WTC11 (cell line): ENCODE measurements at regions not wholly inside any gene's neighbourhood (a gene's known extent, or its start where the extent isn't known, plus 50 kb on each side); places are given as distances from the start of the nearest gene placed in this dataset.

ENCODE experiments used
- ATAC-seq: fragments of 200-7000 bp; cut with Tn5 transposase; 2 replicates; pipeline ENCODE4 v1.10.0; 2021; ENCODE audit warnings: mild to moderate bottlenecking, moderate library complexity
- CTCF ChIA-PET: fragments of 300-600 bp; sonication (Branson Sonifier 250); formaldehyde crosslinking; loops from one replicate; lab custom pipeline; 2021; ENCODE audit warnings: antibody characterized with exemption; lab: Charles Lee
- POLR2A ChIA-PET: fragments of 350-600 bp; sonication (Branson Sonifier 250); formaldehyde crosslinking; loops from one replicate; lab custom pipeline; 2021; ENCODE audit warnings: antibody characterized with exemption; lab: Charles Lee
- DNase-seq: peaks from one replicate; pipeline ENCODE4 v3.0.0; 2021; ENCODE audit warnings: low spot score
- H3K27ac Mint-ChIP-seq: 2 replicates; pipeline ENCODE4 v1.8.0; 2021; ENCODE audit warnings: mixed read lengths
- H3K27me3 Mint-ChIP-seq: 2 replicates; pipeline ENCODE4 v1.8.0; 2021; ENCODE audit warnings: low read depth, mild to moderate bottlenecking, moderate library complexity, mixed read lengths
- H3K36me3 Mint-ChIP-seq: 2 replicates; pipeline ENCODE4 v1.8.0; 2021; ENCODE audit warnings: mixed read lengths
- H3K4me1 Mint-ChIP-seq: 2 replicates; pipeline ENCODE4 v1.8.0; 2022; ENCODE audit warnings: mixed read lengths
- H3K4me3 Mint-ChIP-seq: 2 replicates; pipeline ENCODE4 v1.8.0; 2021; ENCODE audit warnings: mild to moderate bottlenecking, moderate library complexity, mixed read lengths
- H3K9me3 Mint-ChIP-seq: 2 replicates; pipeline ENCODE4 v1.8.0; 2021; ENCODE audit warnings: mixed read lengths
- CREB1 ChIP-seq: sonication (generic); formaldehyde crosslinking; IDR thresholded peaks from 2 replicates; pipeline ENCODE4 v1.8.0; 2023; ENCODE audit warnings: mild to moderate bottlenecking, missing genetic modification reagents
- CREM ChIP-seq: sonication (generic); formaldehyde crosslinking; IDR thresholded peaks from 2 replicates; pipeline ENCODE4 v1.8.1; 2022; ENCODE audit warnings: mild to moderate bottlenecking, missing genetic modification reagents, moderate library complexity
- E2F1 ChIP-seq: sonication (generic); formaldehyde crosslinking; IDR thresholded peaks from 2 replicates; pipeline ENCODE4 v1.8.0; 2022; ENCODE audit warnings: mild to moderate bottlenecking, missing genetic modification reagents
- EMX1 ChIP-seq: fragments of 250-450 bp; sonication (Bioruptor Pico); IDR thresholded peaks from 2 replicates; pipeline ENCODE4 v1.8.0; 2021; ENCODE audit warnings: mild to moderate bottlenecking
- ESRRA ChIP-seq: sonication (generic); formaldehyde crosslinking; IDR thresholded peaks from 2 replicates; pipeline ENCODE4 v1.8.1; 2022; ENCODE audit warnings: mild to moderate bottlenecking, missing genetic modification reagents, borderline replicate concordance
- GABPB1 ChIP-seq: sonication (generic); formaldehyde crosslinking; IDR thresholded peaks from 2 replicates; pipeline ENCODE4 v1.8.1; 2023; ENCODE audit warnings: mild to moderate bottlenecking, missing genetic modification reagents
- GRHL2 ChIP-seq: fragments of 250-450 bp; sonication (Bioruptor Pico); IDR thresholded peaks from 2 replicates; pipeline ENCODE4 v1.8.0; 2022; ENCODE audit warnings: mild to moderate bottlenecking, moderate library complexity; ENCODE audit not compliant: insufficient replicate concordance, severe bottlenecking
- IRF1 ChIP-seq: sonication (generic); formaldehyde crosslinking; IDR thresholded peaks from 2 replicates; pipeline ENCODE4 v1.8.0; 2023; ENCODE audit warnings: missing genetic modification reagents
- NFE2L1 ChIP-seq: sonication (generic); formaldehyde crosslinking; IDR thresholded peaks from 2 replicates; pipeline ENCODE4 v1.8.1; 2023; ENCODE audit warnings: missing genetic modification reagents
- RORB ChIP-seq: fragments of 250-450 bp; sonication (Bioruptor Pico); IDR thresholded peaks from 2 replicates; pipeline ENCODE4 v1.9.0; 2021; ENCODE audit warnings: mild to moderate bottlenecking
- SMAD3 ChIP-seq: sonication (generic); formaldehyde crosslinking; IDR thresholded peaks from 2 replicates; pipeline ENCODE4 v1.8.0; 2022; ENCODE audit warnings: missing genetic modification reagents, mild to moderate bottlenecking, borderline replicate concordance
- SP1 ChIP-seq: sonication (generic); formaldehyde crosslinking; conservative IDR thresholded peaks from 2 replicates; pipeline ENCODE4 v1.8.1; 2022; ENCODE audit warnings: missing genetic modification reagents
- TCF7 ChIP-seq: sonication (generic); formaldehyde crosslinking; IDR thresholded peaks from 2 replicates; pipeline ENCODE4 v1.8.0; 2022; ENCODE audit warnings: mild to moderate bottlenecking, low read depth, missing genetic modification reagents, moderate library complexity
- ZBTB43 ChIP-seq: sonication (generic); formaldehyde crosslinking; IDR thresholded peaks from 2 replicates; pipeline ENCODE4 v1.8.1; 2023; ENCODE audit warnings: mild to moderate bottlenecking, missing genetic modification reagents
- ZNF317 ChIP-seq: sonication (generic); formaldehyde crosslinking; IDR thresholded peaks from 2 replicates; pipeline ENCODE4 v1.8.1; 2023; ENCODE audit warnings: low read depth, mild to moderate bottlenecking, moderate library complexity, missing genetic modification reagents, borderline replicate concordance
- ZNF671 ChIP-seq: fragments of 250-450 bp; sonication (Bioruptor Pico); IDR thresholded peaks from 2 replicates; pipeline ENCODE4 v1.8.0; 2021; ENCODE audit warnings: mild to moderate bottlenecking
- ZSCAN18 ChIP-seq: fragments of 250-450 bp; sonication (Bioruptor Pico); IDR thresholded peaks from 2 replicates; pipeline ENCODE4 v2.1.2; 2022; ENCODE audit warnings: mild to moderate bottlenecking, moderate library complexity
- TF ChIP-seq, protein P1 (sequence below): sonication (generic); formaldehyde crosslinking; IDR thresholded peaks from 2 replicates; pipeline ENCODE4 v1.8.0; 2022; ENCODE audit warnings: mild to moderate bottlenecking, missing genetic modification reagents
- TF ChIP-seq, protein P2 (sequence below): sonication (generic); formaldehyde crosslinking; IDR thresholded peaks from 2 replicates; pipeline ENCODE4 v1.8.1; 2023; ENCODE audit warnings: mild to moderate bottlenecking, moderate library complexity, missing genetic modification reagents
- TF ChIP-seq, protein P3 (sequence below): fragments of 200-600 bp; IDR thresholded peaks from 2 replicates; pipeline ENCODE4 v1.8.0; 2022; ENCODE audit warnings: antibody characterized with exemption

DNA sequence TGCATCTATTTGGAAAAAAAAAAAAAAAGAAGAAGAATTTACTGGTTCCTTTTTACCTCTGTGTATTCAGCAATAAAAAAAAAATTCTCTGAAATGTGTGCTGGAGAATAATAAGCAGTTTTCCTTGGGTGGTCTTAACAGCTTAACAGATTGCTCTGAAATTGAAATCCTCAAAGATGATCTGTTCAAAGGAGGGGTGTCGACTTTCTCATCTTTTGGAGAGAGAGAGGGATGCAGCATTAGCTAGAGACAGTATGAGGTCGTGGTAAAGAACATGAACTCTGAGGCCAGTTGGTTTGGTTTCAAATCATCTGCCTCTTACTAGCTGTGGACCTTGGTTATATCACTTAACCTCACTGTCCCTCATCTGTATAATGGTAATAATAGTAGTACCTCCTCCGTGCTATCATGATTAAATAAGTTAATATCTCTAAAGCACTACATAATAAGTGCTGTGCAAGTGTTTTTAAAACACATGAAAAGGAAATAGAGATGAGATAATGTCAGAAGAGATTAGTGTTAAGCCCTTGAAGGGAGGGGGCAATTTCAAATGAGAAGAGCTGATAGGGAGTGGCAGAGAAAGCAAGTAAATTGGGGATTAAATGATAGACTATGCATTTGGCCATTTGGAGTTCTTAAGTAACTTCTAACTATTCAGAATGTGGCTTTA lies 109.9 kb upstream of the LIMCH1 start:
- POLR2A ChIA-PET, result no interaction called here
- CTCF ChIA-PET, result interaction anchor here (1.0 kb wide), 1 partner anchor 234 kb away, joined by 3 read pairs; no protein-coding TSS in a partner anchor
- ATAC-seq, result no peak
- Mint-ChIP-seq H3K27me3 (peaks cover 30% of the 10 kb centered on the region), H3K9me3 (peaks cover 10% of the 10 kb centered on the region), H3K27ac (no peak overlapping the region), H3K4me1 (peaks cover 43% of the 10 kb centered on the region), H3K36me3 (peaks cover 7% of the 10 kb centered on the region), H3K4me3 (no peak overlapping the region)
- TF ChIP-seq, protein P1, sequence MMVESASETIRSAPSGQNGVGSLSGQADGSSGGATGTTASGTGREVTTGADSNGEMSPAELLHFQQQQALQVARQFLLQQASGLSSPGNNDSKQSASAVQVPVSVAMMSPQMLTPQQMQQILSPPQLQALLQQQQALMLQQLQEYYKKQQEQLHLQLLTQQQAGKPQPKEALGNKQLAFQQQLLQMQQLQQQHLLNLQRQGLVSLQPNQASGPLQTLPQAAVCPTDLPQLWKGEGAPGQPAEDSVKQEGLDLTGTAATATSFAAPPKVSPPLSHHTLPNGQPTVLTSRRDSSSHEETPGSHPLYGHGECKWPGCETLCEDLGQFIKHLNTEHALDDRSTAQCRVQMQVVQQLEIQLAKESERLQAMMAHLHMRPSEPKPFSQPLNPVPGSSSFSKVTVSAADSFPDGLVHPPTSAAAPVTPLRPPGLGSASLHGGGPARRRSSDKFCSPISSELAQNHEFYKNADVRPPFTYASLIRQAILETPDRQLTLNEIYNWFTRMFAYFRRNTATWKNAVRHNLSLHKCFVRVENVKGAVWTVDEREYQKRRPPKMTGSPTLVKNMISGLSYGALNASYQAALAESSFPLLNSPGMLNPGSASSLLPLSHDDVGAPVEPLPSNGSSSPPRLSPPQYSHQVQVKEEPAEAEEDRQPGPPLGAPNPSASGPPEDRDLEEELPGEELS (CRISPR knock-in tag), result no peak
- TF ChIP-seq SMAD3 (no peak), CREB1 (CRISPR knock-in tag) (no peak), GABPB1 (CRISPR knock-in tag) (no peak), EMX1 (CRISPR knock-in tag) (no peak), RORB (CRISPR knock-in tag) (no peak), TCF7 (CRISPR knock-in tag) (no peak)
- TF ChIP-seq, protein P2, sequence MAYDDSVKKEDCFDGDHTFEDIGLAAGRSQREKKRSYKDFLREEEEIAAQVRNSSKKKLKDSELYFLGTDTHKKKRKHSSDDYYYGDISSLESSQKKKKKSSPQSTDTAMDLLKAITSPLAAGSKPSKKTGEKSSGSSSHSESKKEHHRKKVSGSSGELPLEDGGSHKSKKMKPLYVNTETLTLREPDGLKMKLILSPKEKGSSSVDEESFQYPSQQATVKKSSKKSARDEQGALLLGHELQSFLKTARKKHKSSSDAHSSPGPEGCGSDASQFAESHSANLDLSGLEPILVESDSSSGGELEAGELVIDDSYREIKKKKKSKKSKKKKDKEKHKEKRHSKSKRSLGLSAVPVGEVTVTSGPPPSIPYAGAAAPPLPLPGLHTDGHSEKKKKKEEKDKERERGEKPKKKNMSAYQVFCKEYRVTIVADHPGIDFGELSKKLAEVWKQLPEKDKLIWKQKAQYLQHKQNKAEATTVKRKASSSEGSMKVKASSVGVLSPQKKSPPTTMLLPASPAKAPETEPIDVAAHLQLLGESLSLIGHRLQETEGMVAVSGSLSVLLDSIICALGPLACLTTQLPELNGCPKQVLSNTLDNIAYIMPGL (CRISPR knock-in tag), result no peak
- TF ChIP-seq, protein P3, sequence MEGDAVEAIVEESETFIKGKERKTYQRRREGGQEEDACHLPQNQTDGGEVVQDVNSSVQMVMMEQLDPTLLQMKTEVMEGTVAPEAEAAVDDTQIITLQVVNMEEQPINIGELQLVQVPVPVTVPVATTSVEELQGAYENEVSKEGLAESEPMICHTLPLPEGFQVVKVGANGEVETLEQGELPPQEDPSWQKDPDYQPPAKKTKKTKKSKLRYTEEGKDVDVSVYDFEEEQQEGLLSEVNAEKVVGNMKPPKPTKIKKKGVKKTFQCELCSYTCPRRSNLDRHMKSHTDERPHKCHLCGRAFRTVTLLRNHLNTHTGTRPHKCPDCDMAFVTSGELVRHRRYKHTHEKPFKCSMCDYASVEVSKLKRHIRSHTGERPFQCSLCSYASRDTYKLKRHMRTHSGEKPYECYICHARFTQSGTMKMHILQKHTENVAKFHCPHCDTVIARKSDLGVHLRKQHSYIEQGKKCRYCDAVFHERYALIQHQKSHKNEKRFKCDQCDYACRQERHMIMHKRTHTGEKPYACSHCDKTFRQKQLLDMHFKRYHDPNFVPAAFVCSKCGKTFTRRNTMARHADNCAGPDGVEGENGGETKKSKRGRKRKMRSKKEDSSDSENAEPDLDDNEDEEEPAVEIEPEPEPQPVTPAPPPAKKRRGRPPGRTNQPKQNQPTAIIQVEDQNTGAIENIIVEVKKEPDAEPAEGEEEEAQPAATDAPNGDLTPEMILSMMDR, result no peak
- DNase-seq, result no peak

- peaks cover 10% of the 10 kb centered on the region for H3K9me3 Mint-ChIP-seq
- H3K27ac Mint-ChIP-seq, result no peak overlapping the region
- DNase-seq, result no peak
- peaks cover 7% of the 10 kb centered on the region for H3K36me3 Mint-ChIP-seq
- peaks cover 32% of the 10 kb centered on the region for H3K27me3 Mint-ChIP-seq
- peaks cover 50% of the 10 kb centered on the region for H3K4me1 Mint-ChIP-seq
- no peak for ATAC-seq
- POLR2A ChIA-PET, result no interaction called here
- H3K4me3 Mint-ChIP-seq, result no peak overlapping the region
- CTCF ChIA-PET, result interaction anchor here (1.0 kb wide), 1 partner anchor 233 kb away, joined by 3 read pairs; no protein-coding TSS in a partner anchor
- TF ChIP-seq ZBTB43 (no peak), GABPB1 (CRISPR knock-in tag) (no peak), ZSCAN18 (CRISPR knock-in tag) (no peak), ZNF671 (CRISPR knock-in tag) (no peak), TCF7 (CRISPR knock-in tag) (no peak), IRF1 (no peak), GRHL2 (CRISPR knock-in tag) (no peak), SP1 (no peak), ZNF317 (CRISPR knock-in tag) (no peak), CREM (no peak), E2F1 (CRISPR knock-in tag) (no peak), NFE2L1 (CRISPR knock-in tag) (no peak), ESRRA (CRISPR knock-in tag) (no peak)
- TF ChIP-seq, protein P1 (CRISPR knock-in tag), result no peak
These were observed 109.2 kb upstream of the LIMCH1 start for GRCh38 chr4:41428601-41429279.
